ENCODE measurements at regions not wholly inside any gene's neighbourhood (a gene's known extent, or its start where the extent isn't known, plus 50 kb on each side); places are given as distances from the start of the nearest gene placed in this dataset.

DNA sequence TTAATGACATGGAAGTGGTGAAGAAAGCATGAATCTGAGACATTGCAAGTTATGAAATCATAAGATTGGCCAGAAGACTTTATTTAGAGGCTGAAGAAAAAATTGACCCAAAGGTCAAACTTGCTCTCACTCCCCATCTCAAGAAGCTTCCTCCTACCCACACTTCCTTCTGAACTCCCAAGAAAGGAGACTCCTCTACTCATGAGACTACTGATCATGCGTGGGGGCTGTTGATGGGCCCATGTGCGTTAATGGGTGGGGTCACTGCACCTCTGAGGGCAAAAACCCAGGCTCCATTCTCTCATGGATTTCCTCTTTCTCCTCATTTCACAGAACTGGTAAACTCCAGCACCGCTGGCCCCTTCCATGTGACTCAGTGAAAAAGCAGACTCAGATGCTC is 470.6 kb upstream of the ARID1B start:
- no peak for TF ChIP-seq GATA3 (IDR thresholded peaks at IDR 0.05; ENCODE audit: low read depth, low read length)
- no peak for TF ChIP-seq GATA2 (IDR thresholded peaks at IDR 0.05; ENCODE audit: low read depth, low read length)
